Nephron progenitor cell (in vitro differentiated cells): ENCODE measurements at regions not wholly inside any gene's neighbourhood (a gene's known extent, or its start where the extent isn't known, plus 50 kb on each side); places are given as distances from the start of the nearest gene placed in this dataset.

Experiments used
- DNase-seq: peaks from one replicate; pipeline ENCODE4 v3.0.0; 2021
- H3K27ac Mint-ChIP-seq: 2 replicates; pipeline ENCODE4 v1.8.0; 2021; ENCODE audit warnings: mild to moderate bottlenecking, moderate library complexity, mixed read lengths
- H3K27me3 Mint-ChIP-seq: 2 replicates; pipeline ENCODE4 v1.8.0; 2021; ENCODE audit warnings: mild to moderate bottlenecking, low read depth, mixed read lengths; ENCODE audit not compliant: poor library complexity
- H3K36me3 Mint-ChIP-seq: 2 replicates; pipeline ENCODE4 v1.8.0; 2021; ENCODE audit warnings: low read depth, mixed read lengths
- H3K4me1 Mint-ChIP-seq: 2 replicates; pipeline ENCODE4 v1.8.0; 2021; ENCODE audit warnings: mixed read lengths
- H3K4me3 Mint-ChIP-seq: 2 replicates; pipeline ENCODE4 v1.8.0; 2021; ENCODE audit warnings: mild to moderate bottlenecking, moderate library complexity, mixed read lengths
- H3K9me3 Mint-ChIP-seq: 2 replicates; pipeline ENCODE4 v1.8.0; 2021; ENCODE audit warnings: mild to moderate bottlenecking, moderate library complexity, mixed read lengths
- CTCF ChIP-seq: fragments of 200-600 bp; sonication (generic); IDR thresholded peaks from 2 replicates; pipeline ENCODE4 v1.5.0; 2021; ENCODE audit warnings: antibody characterized with exemption

- no peaks in the 10 kb centered on the region for H3K36me3 Mint-ChIP-seq
- no peak overlapping the region for H3K27ac Mint-ChIP-seq
- no peaks in the 10 kb centered on the region for H3K9me3 Mint-ChIP-seq
- no peak overlapping the region for H3K4me3 Mint-ChIP-seq
- no peak for TF ChIP-seq CTCF
- no peak for DNase-seq
- peaks cover 42% of the 10 kb centered on the region for H3K4me1 Mint-ChIP-seq
- H3K27me3 Mint-ChIP-seq, result peaks cover 2% of the 10 kb centered on the region
Measured at GRCh38 chr5:135700731-135701130, 121.9 kb upstream of the CXCL14 start.

- H3K4me1 Mint-ChIP-seq, result peaks cover 53% of the 10 kb centered on the region
- DNase-seq, result no peak
- H3K4me3 Mint-ChIP-seq, result no peak overlapping the region
- H3K27me3 Mint-ChIP-seq, result no peaks in the 10 kb centered on the region
- no peaks in the 10 kb centered on the region for H3K36me3 Mint-ChIP-seq
- no peaks in the 10 kb centered on the region for H3K9me3 Mint-ChIP-seq
- no peak overlapping the region for H3K27ac Mint-ChIP-seq
- TF ChIP-seq CTCF, result no peak
Measured at GRCh38 chr5:135697959-135698345, 119.2 kb upstream of the CXCL14 start.

- DNase-seq, result no peak
- TF ChIP-seq CTCF, result no peak
- H3K9me3 Mint-ChIP-seq, result no peaks in the 10 kb centered on the region
- no peak overlapping the region for H3K4me3 Mint-ChIP-seq
- H3K36me3 Mint-ChIP-seq, result no peaks in the 10 kb centered on the region
- peaks cover 55% of the 10 kb centered on the region for H3K4me1 Mint-ChIP-seq
- no peaks in the 10 kb centered on the region for H3K27me3 Mint-ChIP-seq
- H3K27ac Mint-ChIP-seq, result no peak overlapping the region
Measured at GRCh38 chr5:135697251-135697958, 118.6 kb upstream of the CXCL14 start.

- Mint-ChIP-seq H3K4me1 (peaks cover 64% of the 10 kb centered on the region), H3K27ac (no peak overlapping the region), H3K9me3 (no peaks in the 10 kb centered on the region), H3K27me3 (peaks cover 4% of the 10 kb centered on the region), H3K4me3 (no peak overlapping the region), H3K36me3 (no peaks in the 10 kb centered on the region)
- no peak for TF ChIP-seq CTCF
- no peak for DNase-seq
Measured at GRCh38 chr5:135696317-135696716, 117.5 kb upstream of the CXCL14 start.

- H3K9me3 Mint-ChIP-seq, result no peaks in the 10 kb centered on the region
- no peak for DNase-seq
- no peak for TF ChIP-seq CTCF
- H3K27ac Mint-ChIP-seq, result no peak overlapping the region
- H3K27me3 Mint-ChIP-seq, result peaks cover 4% of the 10 kb centered on the region
- no peak overlapping the region for H3K4me3 Mint-ChIP-seq
- H3K4me1 Mint-ChIP-seq, result peaks cover 64% of the 10 kb centered on the region
- H3K36me3 Mint-ChIP-seq, result no peaks in the 10 kb centered on the region
Measured at GRCh38 chr5:135695656-135696313, 117.0 kb upstream of the CXCL14 start.

GRCh38 chr5:135694906-135695305 is 116.1 kb upstream of the CXCL14 start:
- Mint-ChIP-seq H3K36me3 (no peaks in the 10 kb centered on the region), H3K4me1 (peaks cover 73% of the 10 kb centered on the region), H3K9me3 (no peaks in the 10 kb centered on the region), H3K27me3 (peaks cover 4% of the 10 kb centered on the region), H3K4me3 (no peak overlapping the region), H3K27ac (no peak overlapping the region)
- DNase-seq, result no peak
- no peak for TF ChIP-seq CTCF
